ENCODE measurements at regions not wholly inside any gene's neighbourhood (a gene's known extent, or its start where the extent isn't known, plus 50 kb on each side); places are given as distances from the start of the nearest gene placed in this dataset.
"Not testable (repeated sequence)": the region's sequence is repeated elsewhere in the genome, so short reads cannot be mapped to it uniquely, and the experiment has no call there.

DNA sequence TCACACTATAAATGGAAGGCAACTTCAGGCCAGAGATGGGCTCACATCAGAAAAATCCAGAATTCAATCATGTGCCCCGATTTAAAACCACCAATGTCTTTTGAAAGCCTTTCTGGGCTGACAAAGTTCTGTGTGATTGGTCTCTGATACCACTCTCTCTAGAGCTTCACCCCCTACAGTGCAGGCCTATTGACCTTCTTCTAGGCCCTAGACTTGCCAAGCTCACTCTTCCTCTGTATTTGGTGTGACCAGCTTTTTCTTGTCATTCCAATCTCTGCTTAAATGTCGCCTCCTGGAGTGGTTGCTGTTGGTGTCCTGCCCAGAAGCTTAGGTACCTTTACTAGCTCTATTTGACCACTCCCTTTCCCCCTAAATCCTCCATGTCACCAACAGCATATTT, 78.7 kb downstream of the GCNT4 start:
- no peak overlapping the region for H3K4me3 ChIP-seq (ENCODE audit: low read depth, low read length)
- TF ChIP-seq, protein P1, sequence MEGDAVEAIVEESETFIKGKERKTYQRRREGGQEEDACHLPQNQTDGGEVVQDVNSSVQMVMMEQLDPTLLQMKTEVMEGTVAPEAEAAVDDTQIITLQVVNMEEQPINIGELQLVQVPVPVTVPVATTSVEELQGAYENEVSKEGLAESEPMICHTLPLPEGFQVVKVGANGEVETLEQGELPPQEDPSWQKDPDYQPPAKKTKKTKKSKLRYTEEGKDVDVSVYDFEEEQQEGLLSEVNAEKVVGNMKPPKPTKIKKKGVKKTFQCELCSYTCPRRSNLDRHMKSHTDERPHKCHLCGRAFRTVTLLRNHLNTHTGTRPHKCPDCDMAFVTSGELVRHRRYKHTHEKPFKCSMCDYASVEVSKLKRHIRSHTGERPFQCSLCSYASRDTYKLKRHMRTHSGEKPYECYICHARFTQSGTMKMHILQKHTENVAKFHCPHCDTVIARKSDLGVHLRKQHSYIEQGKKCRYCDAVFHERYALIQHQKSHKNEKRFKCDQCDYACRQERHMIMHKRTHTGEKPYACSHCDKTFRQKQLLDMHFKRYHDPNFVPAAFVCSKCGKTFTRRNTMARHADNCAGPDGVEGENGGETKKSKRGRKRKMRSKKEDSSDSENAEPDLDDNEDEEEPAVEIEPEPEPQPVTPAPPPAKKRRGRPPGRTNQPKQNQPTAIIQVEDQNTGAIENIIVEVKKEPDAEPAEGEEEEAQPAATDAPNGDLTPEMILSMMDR (IDR thresholded peaks at IDR 0.05; ENCODE audit: low read depth, low read length, missing control alignments): no peak
- DNase-seq (ENCODE audit: low read depth): no peak

DNA sequence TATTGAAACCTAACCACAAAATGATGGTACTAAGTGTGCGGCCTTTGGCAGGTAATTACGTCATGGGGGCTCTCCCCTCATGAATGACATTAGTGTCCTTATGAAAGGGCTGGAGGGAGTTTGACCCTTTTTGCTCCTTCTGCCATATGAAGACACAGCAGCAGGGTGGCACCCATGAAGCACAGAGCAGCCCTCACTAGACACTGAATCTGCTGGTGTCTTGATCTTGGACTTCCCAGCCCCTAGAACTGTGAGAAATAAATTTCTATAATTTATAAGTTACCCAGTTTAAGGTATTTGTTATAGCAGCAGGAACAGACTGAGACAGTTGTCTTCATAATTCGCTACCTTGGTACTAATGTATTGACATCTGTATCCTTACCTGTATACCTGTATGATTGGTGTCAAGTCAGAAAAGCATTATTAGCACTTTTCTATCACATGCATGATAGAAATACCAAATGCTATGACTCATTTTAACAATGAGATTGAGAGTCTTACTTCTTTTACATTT, 80.4 kb downstream of the GCNT4 start:
- TF ChIP-seq, protein P1 (IDR thresholded peaks at IDR 0.05; ENCODE audit: low read depth, low read length, missing control alignments): no peak

DNA sequence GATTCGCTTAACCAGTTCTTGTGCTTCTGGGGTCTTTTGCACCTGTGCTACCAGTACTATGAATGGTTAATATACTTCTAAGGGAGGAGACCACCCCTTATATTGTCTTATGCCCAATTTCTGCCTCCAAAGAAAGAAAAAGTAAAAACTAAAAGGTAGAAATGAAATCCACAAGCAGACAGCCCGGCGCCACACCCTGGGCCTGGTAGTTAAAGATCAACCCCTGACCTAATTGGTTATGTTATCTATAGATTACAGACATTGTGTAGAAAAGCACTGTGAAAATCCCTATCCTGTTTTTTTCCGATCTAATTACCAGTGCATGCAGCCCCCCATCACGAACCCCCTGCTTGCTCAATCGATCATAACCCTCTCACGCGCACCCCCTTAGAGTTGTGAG, 81.5 kb downstream of the GCNT4 start:
- DNase-seq (ENCODE audit: low read depth); H3K4me3 ChIP-seq (ENCODE audit: low read depth, low read length): not testable (repeated sequence)

More for the DNA sequence above, 80.4 kb downstream of the GCNT4 start:
- DNase-seq (ENCODE audit: low read depth): no peak
- H3K4me3 ChIP-seq (ENCODE audit: low read depth, low read length): no peak overlapping the region

DNA sequence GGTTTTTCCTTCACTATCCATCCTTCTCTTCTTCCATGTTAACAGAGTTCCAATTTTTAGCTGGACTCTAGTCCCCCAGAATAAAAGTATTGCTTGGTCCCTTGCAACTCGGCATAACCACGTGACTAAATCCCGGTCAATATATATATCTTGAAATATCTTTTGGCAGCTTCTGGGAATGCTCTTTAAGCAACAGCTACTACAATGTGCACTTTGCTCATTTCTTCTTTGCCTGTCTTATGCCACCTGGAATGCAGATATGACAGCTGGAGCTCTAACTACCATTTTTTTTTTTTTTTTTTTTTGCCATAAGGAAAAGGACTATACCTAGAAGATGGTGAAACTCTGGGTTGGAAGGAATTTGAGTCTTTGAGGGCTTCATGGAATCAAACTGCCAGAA, 82.6 kb downstream of the GCNT4 start:
- DNase-seq (ENCODE audit: low read depth): no peak
- TF ChIP-seq, protein P1 (IDR thresholded peaks at IDR 0.05; ENCODE audit: low read depth, low read length, missing control alignments): no peak
- H3K4me3 ChIP-seq (ENCODE audit: low read depth, low read length): no peak overlapping the region

DNA sequence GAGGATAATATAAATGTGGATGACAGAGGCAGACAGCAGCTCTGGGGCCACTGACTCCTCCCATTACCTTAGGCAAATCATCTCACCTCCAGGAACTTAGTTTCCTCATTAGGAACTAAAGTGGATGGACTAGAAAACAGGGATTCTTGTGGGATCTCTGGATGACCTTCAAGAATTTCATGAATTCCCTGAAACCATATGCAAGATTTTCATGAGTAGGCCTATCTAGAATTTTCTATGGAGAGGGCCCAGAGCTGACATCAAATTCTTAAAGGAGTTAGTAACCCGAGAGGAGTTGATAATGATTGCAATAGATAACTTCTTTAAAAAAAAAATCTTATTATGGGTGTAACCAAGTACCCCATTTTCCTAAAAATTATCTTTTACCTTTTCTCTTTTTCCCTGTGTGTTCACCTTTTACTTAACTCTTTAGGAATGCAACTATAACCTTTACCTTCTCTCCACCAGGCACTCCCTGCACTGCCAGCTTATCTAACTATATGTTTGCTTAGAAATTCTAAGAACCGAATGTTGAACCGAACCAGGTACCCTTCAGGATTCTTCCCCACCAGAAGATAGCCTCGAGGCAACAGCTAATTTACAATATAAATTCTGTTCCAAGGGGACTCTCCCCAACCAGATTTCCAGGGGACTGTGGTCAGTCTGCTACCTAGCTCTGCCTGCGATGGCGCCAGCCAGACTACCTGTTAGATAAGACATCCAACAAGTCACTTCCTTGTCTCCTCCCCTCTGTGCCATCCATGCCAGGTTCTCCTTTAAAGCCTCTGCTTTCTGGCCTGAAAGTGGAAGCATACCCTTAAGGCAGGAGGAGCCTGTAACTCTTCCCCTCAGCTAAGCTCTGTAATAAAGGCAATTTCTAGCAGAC, 86.0 kb downstream of the GCNT4 start:
- TF ChIP-seq, protein P1 (IDR thresholded peaks at IDR 0.05; ENCODE audit: low read depth, low read length, missing control alignments): no peak
- no peak overlapping the region for H3K4me3 ChIP-seq (ENCODE audit: low read depth, low read length)
- DNase-seq (ENCODE audit: low read depth): no peak

DNA sequence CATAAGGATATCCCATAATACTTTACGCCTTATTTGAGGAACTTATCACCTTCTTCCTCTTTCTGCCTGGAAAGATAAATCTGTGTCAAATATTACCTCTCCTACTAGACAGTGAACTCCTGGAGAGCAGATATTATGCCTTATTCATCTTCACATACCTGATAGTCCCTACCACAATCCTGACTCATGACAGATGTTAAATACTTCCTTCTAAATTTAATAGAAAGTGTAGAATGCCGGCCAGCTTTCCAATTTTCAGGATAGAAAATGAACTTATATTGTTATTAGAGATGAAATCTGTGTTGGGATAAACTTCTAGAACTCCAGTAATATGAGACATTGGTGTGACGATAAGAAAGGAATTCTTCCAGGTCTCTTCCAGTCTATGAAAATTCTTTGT, 89.0 kb downstream of the GCNT4 start:
- H3K4me3 ChIP-seq (ENCODE audit: low read depth, low read length): no peak overlapping the region
- no peak for DNase-seq (ENCODE audit: low read depth)
- TF ChIP-seq, protein P1 (IDR thresholded peaks at IDR 0.05; ENCODE audit: low read depth, low read length, missing control alignments): no peak

DNA sequence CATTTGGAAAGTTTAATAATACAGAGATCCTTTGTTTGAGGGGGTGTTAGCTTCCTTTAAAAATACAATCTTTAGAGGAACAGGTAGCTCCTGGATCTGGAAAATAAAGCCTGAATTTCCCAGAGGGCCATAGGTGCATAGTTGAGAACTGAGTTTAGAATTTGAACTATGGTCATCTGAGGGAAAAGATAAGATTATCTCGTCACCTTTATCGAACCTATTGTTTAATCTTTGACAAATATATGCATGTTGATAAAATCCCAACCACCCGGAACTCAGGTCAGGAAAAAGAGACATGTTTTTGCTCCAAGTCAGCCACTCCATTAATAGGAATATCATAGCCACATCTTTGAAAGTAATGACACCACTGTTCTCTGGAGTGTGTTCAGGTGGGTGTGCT, 91.7 kb upstream of the FAM169A start:
- no peak for DNase-seq (ENCODE audit: low read depth)
- H3K4me3 ChIP-seq (ENCODE audit: low read depth, low read length): no peak overlapping the region
- TF ChIP-seq, protein P1 (IDR thresholded peaks at IDR 0.05; ENCODE audit: low read depth, low read length, missing control alignments): no peak
